HG03025 (cell line): ENCODE measurements at regions not wholly inside any gene's neighbourhood (a gene's known extent, or its start where the extent isn't known, plus 50 kb on each side); places are given as distances from the start of the nearest gene placed in this dataset.

Source experiments
- ATAC-seq: cut with Tn5 transposase; IDR thresholded peaks from one replicate; pipeline ENCODE4 v1.9.1; 2021; ENCODE audit warnings: mild to moderate bottlenecking, moderate library complexity; ENCODE audit not compliant: unreplicated experiment, low FRiP score

GRCh38 chr1:222123111-222123510 is 381.2 kb upstream of the DUSP10 start:
- no peak for ATAC-seq

- no peak for ATAC-seq
Observed at GRCh38 chr1:222117809-222118208, 375.9 kb upstream of the DUSP10 start.

DNA sequence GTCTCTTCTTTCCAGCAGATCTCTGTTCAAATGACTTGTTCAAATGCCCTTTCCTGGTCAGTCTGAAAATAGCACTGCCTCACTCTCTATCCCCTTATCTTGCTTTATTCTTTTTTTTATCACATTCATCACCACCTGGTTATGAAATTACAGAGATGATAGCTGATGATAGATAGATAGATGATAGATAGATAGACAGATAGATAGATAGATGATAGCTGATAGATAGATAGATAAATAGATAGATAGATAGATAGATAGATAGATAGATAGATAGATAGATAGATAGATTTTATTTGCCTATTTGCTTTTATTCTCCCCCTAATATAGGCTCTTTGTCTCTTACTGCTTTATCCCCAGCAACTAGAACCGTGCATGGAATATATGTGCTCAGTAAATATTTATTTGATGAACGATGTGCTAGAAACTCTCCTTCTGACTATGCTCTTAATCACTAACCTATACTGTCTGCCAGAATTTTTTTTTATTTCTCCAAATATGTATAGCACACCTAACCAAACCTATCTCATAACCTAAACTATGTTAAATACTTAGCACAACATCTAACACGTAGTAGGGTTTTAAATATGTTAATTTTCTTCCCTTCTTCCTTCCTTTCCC is 372.8 kb upstream of the DUSP10 start:
- no peak for ATAC-seq

DNA sequence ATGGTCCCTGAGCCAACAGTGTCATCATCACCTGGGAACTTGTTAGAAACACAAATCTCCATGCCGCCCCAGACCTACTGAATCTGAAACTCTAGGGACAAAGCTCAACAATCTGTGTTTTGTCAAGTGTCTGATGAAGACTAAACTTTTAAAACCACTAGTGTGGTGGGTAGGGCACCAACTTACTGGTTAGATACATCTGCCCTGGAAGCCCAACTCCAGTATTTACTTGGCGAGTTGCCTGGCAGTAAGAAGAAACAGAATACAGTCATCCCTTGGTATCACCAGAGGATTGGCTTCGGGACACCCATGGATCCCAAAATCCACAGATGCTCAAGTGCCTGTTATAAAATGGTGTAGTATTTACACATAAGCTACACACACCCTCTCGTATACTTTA is 367.9 kb upstream of the DUSP10 start:
- ATAC-seq: no peak

- ATAC-seq: no peak
Observed at GRCh38 chr1:222107975-222108374, 366.1 kb upstream of the DUSP10 start.

DNA sequence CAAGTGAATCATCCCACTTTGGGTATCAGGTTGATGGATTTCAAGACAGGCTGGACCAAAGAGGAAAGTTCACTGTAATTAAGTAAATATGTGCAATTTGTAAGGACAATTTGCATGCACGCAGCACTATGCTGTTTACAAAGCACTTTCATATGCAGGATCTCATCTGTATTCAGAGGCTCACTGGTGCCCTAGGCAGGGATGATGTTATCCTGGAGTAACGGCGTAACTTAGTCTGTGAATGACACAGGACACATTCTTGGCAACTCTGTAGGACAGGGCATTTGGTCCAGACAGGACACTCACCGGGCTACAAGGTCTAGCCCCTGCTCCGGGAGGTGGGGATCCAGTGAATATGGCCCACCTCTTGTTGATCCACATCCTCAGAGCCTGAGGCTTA is 365.4 kb upstream of the DUSP10 start:
- no peak for ATAC-seq

GRCh38 chr1:222106377-222106776 is 364.5 kb upstream of the DUSP10 start:
- ATAC-seq: no peak

- no peak for ATAC-seq
Observed at GRCh38 chr1:222105861-222106260, 364.0 kb upstream of the DUSP10 start.

DNA sequence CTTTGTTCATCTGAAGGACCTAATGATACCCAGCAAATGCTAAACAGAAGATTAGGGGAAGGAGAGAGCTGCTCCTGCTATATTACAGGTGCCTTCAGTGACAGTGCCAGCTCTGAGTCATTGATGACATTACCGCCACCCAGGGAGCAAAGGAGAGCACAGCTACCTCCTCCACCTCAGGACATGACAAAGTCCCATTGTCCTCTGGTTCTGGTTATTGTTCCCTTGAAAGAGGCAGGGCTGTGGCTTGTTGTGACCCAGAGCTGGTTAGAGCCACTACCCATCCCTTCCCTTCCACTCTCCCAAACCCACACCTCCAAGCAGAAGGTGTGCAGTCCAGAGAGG is 363.5 kb upstream of the DUSP10 start:
- no peak for ATAC-seq

- no peak for ATAC-seq
Observed at GRCh38 chr1:222104694-222105392, 363.0 kb upstream of the DUSP10 start.

GRCh38 chr1:222104097-222104496 is 362.2 kb upstream of the DUSP10 start:
- no peak for ATAC-seq

- no peak for ATAC-seq
Observed at GRCh38 chr1:222099746-222100145, 357.9 kb upstream of the DUSP10 start.

- ATAC-seq: no peak
Observed at GRCh38 chr1:222098404-222098803, 356.5 kb upstream of the DUSP10 start.

DNA sequence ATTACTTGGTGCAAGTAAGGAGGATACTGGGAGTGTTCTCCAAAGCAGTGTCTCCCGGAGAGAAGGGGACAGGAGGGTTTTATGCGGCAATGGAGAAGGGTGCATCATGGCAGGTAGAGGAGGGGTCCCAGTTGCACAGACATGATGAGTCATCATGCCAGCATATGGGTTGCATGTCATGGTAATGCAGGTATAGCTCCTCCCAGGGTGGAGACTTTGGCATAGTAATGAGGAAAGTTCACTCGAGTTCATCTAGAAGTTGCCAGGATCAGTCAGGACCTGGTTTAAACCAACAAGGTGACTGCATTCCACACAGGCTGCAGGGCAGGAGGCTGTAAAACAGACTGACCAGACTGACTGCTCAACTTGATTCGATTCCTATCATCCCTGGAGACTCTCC is 355.7 kb upstream of the DUSP10 start:
- no peak for ATAC-seq

DNA sequence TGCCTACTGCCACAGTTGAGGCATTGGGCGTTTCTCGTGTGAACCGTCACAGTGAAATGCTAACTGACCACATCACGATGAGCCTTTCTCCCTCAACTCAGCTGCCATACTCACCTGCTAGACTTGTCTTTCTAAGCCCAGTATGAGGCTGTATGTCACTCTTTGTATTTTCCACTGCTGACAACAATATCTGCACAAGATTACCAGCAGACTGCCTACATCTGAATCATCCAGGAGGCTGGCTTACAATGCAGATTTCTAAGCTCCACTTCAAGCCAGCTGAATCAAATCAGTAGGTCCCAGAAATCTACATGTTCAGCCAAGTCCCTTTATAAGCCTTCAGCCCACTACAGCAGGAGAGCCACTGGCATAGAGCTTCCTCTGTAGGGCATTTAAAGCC is 355.0 kb upstream of the DUSP10 start:
- no peak for ATAC-seq

DNA sequence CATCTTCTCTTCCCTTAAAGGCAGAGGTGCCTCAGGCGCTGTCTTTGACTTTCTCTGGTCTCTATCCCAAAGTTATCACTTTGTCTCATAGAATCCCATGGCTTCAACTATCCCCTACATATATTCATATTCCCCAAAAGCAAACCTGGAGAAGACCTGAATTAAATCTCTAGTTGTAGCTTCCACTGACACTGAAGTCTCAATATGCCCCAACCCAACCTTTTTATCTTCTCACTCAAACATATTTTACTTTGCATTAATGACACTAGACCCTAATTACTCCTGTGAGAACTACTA is 354.5 kb upstream of the DUSP10 start:
- no peak for ATAC-seq

- peak; percentile 79 for ATAC-seq
Observed at GRCh38 chr1:222095606-222096475, 354.0 kb upstream of the DUSP10 start.

DNA sequence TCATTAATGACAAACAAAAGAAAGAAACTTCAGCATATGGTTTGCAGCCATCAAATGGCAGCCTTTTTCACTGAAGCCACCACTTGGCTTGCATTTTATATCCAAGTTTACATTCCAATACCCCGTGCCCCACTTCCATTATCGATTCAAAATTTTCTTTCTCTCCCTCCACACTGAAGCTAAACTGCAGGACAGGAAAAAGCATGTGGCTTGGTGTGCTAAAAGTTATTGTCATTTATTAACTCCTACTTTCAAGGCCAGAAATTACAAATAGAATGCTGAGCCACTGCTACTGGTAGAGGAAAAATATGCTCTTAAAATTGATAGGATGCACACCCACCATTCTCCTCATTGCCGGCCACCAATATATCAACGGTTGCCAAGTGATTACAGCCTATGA is 351.6 kb upstream of the DUSP10 start:
- no peak for ATAC-seq

GRCh38 chr1:222090103-222090502 is 348.2 kb upstream of the DUSP10 start:
- no peak for ATAC-seq

GRCh38 chr1:222087221-222087920 is 345.5 kb upstream of the DUSP10 start:
- ATAC-seq: no peak

- no peak for ATAC-seq
Observed at GRCh38 chr1:222084996-222085395, 343.1 kb upstream of the DUSP10 start.
